ENCODE measurements at regions not wholly inside any gene's neighbourhood (a gene's known extent, or its start where the extent isn't known, plus 50 kb on each side); places are given as distances from the start of the nearest gene placed in this dataset.

GRCh38 chr15:98163319-98164045 is 203.0 kb downstream of the ARRDC4 start:
- TF ChIP-seq CTCF (IDR thresholded peaks at IDR 0.05), result no peak
- no peak for TF ChIP-seq POLR2A (IDR thresholded peaks at IDR 0.05)
